Bone marrow (tissue), 2 donors: ENCODE measurements at regions not wholly inside any gene's neighbourhood (a gene's known extent, or its start where the extent isn't known, plus 50 kb on each side); places are given as distances from the start of the nearest gene placed in this dataset.

Experiments used
- DNase-seq, 2 donors: peaks; one replicate each; lab custom pipeline; 2025; lab: John Stamatoyannopoulos, UW

DNA sequence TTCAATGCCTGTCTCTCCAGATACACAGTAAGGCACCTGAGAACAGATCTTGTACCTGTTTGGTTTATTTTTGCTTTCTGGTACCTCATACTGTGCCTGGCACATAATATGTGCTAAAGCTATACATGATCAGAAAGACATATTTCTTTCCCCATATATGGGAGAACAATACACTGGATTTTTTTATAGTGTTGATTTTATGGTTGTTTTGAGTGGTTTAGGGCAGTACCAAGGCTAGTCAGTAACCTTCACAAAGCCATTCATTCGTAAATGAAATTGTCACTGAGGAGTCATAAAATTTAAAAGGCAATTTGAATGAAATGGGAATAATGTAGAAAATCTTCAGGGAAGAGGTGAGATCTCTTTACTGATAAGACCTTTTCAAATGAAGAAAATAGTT lies 810.2 kb downstream of the TUSC7 start:
- no peak for DNase-seq

DNA sequence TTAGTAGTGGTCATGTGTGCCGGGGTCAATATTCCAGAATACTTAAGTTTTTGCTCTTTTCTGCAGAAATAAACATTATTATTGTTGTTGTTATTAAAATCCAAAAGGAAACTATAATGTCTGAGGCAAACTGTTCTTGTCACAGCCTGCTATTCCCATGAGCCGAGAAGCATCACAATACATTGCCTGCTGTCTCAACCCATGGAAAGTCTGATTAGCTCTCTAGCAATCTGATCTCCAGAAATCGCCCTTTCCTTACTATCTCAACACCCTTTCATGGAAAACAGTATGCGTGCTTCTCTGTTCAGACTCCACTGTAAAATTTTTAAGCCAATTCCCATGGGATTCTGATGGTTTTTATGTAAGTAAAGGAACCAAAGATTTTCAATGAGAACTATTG lies 811.0 kb downstream of the TUSC7 start:
- no peak for DNase-seq

DNA sequence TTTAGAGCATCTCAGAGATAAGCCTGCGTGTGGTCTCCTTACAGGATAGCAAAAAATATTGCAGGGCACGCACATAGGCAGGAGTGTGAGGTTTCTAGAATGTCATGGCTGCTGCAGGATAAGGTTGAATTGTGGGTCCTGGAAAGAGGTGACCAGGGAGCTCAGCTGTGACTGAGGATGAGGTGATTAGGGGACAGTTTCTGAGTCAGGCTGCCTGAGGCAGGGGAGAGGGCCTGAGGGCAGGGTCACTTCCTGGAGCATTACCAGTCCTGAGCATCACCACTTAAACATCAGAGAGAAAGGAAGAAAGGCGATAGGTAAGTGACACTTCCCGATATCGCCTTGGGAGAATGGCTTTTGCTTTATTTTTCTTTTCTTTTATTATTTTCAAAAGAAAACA lies 813.8 kb downstream of the TUSC7 start:
- DNase-seq: no peak

DNA sequence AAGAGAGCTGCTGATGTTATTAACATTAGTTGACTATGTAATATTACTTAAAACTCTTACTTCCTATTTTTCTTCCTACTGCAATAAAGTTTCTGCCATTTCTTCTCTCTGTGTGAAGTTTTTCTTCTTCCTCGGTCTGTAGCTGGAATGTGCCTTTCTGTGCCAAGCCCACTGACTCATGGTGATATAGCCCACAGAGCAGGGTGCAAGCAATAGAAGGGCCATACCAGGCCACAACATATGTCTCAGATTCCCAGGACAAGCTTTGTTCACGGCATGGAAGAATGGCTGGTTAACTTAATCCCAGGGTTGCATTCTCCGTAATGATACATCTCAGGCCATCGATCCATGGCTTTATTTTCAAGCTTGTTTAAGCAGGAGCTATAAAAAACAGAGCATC lies 815.3 kb downstream of the TUSC7 start:
- no peak for DNase-seq

DNA sequence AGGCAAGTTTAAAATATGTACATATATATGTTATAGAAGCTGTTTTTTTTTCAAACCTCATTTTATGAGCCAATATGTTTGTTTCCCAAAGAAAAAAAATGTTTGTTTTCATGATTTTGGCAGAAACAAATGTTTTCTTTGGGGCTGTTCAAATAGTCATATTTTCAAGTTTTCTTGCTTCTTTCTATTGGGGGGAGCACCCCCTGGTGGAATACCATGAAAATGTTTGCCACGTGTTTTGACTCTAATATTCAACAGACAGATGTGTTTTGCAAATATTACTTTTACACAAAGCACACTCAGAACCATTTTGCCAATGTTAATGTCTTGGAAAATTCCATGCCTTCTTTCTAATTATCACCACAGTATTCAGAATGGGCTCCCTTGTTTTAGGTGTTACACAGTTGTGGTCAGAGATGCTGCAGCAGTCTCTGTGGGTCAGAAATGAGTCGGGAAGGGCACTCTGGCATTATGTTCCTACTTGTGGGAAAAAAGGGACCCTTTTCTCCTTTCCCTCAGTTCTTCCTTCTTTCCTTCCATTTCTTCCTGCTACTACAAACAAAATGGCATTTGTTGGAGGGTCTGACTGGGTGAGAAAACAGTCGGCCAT lies 817.0 kb downstream of the TUSC7 start:
- DNase-seq: no peak

DNA sequence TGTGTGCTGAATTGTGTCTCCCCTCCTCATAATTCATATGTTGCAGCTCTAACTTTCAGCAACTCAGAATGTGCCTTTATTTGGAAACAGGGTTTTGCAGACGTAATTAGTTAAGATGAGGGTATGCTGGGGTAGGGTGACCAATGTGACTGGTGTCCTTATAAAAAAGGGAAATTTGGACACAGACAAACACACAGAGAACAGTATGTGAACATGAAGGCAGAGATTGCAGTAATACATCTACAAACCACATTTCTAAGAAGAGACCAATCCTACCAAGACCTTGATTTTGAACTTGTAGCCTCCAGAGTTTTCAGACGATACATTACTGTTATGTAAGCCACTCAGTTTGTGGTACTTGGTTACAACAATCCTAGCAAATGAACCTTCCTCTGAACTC lies 817.8 kb downstream of the TUSC7 start:
- no peak for DNase-seq

DNA sequence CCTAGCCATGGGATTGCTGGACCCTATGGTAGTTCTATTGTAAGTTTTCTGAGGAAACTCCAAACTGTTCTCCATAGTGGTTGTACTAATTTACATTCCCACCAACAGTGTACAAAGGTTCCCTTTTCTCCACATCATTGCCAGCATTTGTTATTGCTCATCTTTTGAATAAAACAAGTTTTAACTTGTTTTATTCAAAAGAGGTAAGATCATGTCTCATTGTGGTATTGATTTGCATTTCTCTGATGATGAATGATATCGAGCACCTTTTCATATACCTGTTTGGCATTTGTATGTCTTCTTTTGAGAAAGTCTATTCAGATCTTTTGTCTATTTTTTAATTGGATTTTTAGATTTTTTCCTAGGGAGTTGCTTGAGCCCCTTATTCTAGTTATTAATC lies 819.1 kb downstream of the TUSC7 start:
- DNase-seq: no peak

DNA sequence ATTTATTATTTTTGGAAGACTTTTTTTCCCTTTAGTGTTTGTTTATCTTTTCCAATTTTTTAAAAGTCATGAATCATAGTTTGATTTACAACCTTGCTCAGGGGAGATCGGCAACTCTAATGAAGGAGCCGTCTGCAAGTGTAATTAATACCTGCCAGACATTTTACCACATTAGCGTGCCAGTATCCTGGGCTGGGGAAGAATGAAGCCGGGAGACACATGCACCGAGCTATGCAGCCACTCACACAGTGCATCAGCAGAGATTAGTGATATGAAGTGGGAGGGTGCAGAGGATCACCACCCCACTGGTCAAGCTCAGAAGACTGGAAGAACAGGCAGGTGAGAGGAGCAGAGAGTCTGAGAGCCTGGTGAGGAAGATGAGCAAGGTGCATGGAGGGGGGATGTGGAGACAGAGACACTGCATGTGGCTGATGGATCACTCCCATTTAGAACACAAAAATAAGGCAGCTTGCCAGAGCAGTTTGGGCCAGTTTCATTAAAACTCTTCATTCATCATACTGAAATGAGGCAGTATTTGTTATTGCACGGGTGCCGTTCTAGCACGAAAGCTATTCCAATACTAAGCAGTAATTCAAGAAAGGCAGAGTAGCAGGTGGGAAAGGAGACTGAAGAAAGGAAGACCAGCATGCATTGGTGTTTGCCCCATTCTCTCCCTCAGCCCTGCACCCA lies 821.6 kb downstream of the TUSC7 start:
- DNase-seq: no peak

DNA sequence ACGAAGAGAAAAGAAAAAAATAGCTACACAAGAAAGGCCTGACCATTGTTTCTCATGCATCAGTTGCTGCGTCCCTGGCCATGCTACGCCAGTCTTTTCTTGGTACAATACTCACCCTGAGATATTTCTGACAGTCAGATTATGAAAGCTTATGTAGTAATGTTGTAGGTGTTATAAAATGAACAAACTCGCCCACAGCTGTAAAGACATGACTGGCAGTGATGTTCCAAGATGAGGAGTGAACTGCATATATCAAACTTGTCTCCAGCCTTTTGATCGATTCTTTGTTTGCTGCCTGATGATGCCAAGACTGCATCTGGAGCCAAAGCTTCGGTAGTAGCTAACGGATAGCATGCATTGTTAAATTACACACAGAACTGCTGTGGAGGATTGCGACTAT lies 822.7 kb downstream of the TUSC7 start:
- DNase-seq: no peak

DNA sequence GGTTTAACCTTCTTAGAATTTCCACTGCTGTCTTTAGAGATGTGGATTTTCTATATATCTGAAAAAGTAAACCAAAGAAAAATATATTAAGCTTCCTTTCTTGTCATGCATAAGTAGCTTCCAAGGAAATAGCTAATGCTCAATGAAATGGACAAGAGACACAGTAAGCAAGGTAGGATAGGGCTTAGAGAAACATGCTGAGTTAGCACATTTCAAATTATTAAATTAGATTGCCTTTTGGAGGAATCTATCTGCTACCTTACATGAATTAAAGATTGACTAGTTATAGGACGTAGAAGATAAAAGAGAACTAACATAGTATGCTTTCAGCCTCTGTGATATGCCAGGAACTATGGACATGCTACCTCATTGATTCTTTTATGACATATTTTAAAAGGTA lies 824.6 kb downstream of the TUSC7 start:
- DNase-seq: no peak

DNA sequence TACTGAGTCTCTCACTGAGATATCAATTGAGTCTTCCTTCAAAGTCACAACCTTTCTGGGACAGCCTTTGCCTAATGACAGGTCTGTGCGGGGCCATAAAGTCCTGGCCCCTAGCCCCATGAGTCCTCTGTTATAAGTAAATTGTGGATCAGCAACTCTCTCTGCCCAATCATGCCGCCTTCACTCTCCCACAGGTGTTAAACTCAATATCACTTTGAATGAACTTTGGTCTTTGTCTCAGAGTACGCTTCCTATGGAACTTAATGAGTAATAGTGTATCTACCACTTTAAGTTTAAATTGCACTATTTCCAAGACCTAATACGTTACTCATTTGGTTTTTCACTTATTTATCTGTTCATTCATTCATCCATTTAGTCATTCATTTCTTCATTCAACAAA lies 826.4 kb downstream of the TUSC7 start:
- DNase-seq: no peak

DNA sequence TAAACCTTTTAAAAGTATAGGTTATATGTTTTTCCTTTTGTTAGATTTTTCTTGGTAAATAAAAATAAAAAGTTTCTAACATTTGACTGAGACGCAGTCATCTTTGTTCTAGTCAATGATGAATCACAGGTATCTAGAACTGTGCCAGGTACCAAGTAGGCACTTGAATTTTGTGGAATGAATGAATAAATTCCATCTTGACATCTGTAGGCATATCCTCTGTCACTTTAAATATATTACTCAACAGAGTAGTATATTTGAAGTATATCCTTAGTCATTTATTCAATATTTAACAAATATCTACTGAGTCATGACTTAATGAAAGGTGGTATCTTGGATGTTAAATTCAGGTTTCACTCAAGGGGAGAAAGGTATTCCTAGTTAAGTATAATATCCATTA lies 828.4 kb downstream of the TUSC7 start:
- DNase-seq: no peak

DNA sequence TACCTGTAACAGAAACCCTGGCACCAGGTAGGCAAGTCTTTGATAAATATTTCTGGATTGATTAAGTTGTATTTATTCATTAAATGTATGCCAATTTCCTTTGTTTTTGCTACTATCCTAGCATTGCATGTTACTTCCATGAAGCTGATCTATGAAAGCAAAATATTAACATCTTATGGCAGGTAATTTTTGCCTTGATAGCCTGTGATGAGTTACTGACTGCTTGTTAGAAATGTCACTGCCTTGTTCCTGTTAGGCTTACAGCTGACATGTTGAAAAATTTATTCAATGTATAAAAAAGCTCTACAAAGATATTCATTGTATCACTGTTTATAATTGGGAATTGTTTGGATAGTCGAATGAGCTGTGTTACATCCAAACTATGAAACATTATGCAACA lies 830.1 kb downstream of the TUSC7 start:
- DNase-seq: no peak

DNA sequence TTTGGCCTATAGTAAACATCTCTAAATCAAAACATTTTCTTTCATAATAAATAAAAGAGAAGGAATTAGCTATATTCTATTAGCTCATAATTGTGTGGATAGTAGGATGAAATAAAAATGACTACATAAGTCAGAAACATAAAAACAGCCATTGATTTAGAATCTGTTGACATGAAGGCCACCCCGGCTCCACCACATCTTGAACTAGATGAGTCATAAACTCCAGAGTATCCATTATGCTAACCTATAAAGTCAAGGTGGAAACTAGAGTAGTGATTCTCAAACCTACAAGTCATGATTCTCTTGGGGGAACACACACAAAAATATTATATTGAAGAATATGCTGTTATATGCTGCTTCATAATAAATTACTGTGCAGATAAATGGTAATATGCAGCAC lies 831.0 kb downstream of the TUSC7 start:
- no peak for DNase-seq

DNA sequence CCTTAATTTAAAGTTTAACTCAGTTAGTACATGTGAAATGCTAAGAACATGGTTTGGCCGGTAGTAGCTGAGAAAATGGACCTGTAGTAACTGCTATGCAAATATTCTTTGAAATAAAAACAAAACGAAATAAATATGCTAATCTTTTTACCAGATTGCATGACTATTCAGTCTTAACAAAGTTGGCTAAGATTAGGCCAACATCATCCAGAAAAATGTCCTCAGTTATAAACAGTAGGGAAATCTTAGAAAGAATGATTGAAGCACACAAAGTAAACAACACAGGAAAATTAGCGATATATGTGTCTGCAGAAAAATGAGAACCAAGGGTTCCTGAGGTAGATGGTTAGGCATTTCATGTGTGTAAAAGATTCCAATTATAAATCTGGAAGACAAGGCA lies 832.1 kb downstream of the TUSC7 start:
- no peak for DNase-seq

DNA sequence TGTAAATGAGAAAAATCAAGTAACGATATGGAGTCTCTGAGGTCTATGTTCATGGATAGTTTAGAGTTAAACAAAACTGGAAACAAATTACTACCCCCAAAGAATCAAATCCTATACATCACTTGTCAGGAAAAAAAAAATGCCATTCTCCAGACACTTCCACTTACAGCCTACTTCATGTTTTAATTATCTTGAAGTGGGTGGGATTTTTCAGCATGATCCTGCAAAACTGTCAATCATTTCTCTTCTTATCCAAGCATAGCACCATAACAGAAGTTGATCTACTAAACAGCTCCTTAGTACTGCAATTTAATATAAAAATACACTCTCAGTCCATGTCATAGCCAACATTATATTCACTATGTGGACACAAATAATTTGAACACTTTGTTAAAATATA lies 833.9 kb downstream of the TUSC7 start:
- no peak for DNase-seq

DNA sequence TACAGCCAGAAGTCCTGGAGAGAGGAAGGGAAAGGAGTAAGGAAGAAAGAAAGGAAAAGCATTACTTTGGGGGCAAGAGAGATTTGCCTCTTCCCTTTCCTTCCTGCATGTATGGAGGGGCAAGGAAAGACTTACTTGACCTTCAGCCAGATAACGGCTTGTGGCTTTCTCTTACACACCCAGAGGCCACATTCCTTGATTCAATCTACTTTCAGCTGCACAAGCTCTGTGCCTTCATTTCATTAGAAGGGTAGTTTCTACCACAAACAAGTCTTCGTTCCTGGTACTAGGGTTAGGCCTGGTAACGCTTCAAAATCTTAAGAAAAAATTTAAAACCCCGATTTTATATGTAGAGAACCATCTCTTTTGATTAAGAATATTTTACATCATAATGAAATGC lies 835.9 kb downstream of the TUSC7 start:
- DNase-seq: no peak

DNA sequence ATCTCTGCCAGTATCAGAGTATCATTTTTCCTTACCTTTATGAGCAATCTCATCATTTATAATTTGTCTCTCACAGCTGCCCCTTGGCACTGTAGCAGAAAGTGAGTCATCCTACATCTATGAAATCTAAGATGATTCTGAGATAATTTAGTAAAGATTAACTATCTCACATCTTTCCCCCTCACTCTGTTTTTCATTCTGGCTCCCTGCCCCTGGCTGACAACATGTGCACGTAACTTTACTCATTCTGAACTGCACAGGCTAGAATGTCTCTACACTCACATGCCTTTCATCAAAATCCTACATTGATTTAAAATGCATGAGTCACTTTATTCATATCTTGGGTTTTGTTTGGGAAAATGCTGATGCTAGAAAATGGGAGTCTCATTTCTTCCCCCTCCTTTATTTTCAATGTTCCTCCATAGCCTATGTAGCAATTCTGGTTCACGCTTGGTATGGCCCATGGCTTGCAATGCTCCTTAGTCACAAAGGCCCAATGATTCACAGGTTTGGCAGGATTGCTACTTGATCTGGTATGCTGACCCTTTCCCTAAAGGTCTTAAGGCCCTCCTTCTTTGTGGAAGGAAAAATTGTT lies 838.5 kb downstream of the TUSC7 start:
- no peak for DNase-seq

DNA sequence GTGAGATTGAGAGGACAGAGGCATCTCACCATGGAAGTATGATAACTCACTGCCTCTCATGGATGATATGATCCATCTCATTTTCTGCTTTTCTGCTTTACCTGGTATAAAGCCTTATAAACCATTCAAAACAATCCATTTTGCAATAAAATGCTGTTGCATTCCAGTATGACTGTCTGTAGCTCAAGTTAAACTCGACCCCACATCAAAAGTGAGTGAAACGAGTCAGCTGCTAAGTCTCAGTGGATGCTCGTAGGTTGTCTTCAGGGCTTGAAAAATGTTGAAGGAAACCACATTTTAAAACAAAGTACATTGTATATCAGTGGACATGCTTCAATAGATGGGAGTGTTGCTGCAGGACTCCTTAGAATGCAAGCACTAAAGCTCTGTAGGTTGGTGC lies 839.0 kb downstream of the TUSC7 start:
- DNase-seq: no peak

DNA sequence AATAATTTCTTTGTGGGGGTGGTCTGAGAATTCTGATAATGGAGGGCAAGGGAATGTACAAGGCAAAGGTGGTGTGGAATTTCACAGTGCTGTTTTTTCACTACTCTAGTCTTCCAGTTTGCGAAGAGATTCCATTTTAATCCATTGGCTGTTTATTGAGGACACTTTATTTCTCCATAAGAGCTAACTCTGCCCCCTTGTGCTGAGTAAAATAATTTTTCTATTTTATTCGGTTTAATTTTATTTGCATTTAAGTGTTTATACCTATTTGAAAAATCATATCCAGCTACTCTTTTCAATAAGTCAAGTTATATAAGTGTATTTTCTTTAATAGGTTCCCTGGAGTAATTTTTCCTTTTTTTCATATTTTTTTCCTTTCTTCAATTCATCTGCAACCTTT lies 840.1 kb downstream of the TUSC7 start:
- no peak for DNase-seq

DNA sequence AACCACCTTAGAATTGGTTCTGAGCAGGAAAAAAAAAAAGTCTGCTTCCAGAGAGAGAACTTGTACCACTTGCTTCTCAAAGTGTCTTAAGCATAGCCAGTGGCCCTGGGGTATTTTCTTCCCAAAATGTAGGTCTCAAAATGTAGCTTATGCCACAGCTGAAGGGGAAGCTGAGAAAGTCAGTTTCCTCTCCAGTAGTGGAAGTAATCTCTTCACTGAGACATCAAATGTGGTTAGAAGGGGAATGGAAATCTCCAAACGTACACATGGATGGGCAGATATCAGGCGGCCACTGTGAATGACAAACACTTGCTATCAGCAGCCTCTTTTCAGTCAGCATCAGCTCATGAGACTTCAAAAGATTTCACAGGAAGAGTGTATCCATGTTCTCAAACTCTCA lies 841.2 kb downstream of the TUSC7 start:
- DNase-seq: no peak

DNA sequence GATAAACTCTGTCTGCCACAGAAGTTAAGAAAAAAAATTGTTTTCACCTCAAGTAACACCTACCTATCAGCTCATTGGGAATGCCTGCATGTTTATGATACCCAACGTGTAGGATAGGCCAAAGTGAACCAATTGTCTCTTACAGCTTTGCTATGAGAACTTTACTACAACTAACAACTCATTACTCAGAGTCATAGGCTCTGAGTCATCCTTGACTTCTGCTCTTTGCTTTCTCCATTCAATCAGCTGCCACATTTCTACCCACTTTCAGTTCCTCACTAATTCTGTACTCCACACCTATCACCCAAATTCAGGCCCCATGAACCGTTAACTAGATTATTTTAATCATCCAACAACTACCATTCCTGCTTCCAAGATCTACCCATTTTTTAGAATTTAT lies 843.9 kb downstream of the TUSC7 start:
- no peak for DNase-seq

DNA sequence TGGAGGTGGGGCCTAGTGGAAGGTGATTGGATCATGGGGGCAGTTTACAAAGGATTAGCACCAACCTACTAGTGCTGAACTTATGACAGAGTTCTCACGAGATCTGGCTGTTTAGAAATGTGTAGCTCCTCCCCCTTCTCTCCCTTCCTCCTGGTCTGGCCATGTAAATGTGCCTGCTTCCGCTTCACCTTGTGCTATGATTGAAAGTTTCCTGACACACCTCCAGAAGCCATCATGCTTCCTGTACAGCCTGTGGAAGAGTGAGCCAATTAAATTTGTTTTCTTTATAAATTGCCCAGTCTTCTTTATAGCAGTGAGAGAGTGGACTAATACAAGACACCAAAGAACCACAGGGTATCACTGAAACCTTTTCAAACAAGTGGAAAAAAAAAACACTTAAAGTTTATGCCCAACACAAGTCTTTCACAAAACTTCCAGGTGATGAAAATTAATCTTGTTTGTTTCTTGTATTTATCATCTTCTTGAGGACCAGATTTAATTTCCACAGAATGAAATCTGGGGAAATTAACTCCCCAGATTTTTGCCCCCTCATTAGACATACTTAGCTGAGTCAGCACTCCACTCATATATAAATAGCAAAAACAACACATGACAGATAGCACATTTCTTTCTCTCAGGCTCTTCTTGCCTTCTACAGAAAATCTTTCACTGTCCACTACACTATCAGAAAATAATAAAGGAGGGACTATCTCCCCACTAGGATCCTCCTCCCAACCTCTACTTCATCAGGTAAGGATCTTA lies 847.2 kb downstream of the TUSC7 start:
- DNase-seq: no peak
